ENCODE measurements at regions not wholly inside any gene's neighbourhood (a gene's known extent, or its start where the extent isn't known, plus 50 kb on each side); places are given as distances from the start of the nearest gene placed in this dataset.

- TF ChIP-seq POLR2AphosphoS5 (IDR thresholded peaks at IDR 0.05; ENCODE audit: low read depth, low read length) (no peak), TAF1 (IDR thresholded peaks at IDR 0.05; ENCODE audit: borderline replicate concordance, insufficient read depth, low read length) (no peak), REST (IDR thresholded peaks at IDR 0.05; ENCODE audit: insufficient read depth in 1 of 2, low read depth in 2 of 2, low read length in 2 of 2) (no peak), SIN3A (IDR thresholded peaks at IDR 0.05; ENCODE audit: borderline replicate concordance, insufficient read depth, low read length) (no peak), FOXP2 (optimal IDR thresholded peaks at IDR 0.05; ENCODE audit: borderline replicate concordance, extremely low read depth, extremely low read length, insufficient read depth) (no peak)
Measured at GRCh38 chr1:198917226-198917625, 278.4 kb downstream of the PTPRC start.

Measured in PFSK-1 (cell line).